T-helper 1 cell treated with Interleukin-12 subunit alpha and Interleukin-12 subunit beta and Interleukin-4 antibody, amounts not matched to agents 30 μg/mL and 1 μg/mL, for 36 hours (primary cell): ENCODE measurements at regions not wholly inside any gene's neighbourhood (a gene's known extent, or its start where the extent isn't known, plus 50 kb on each side); places are given as distances from the start of the nearest gene placed in this dataset.

Experiments used
- H3K27ac Mint-ChIP-seq: one replicate; pipeline ENCODE4 v1.8.0; 2021; ENCODE audit warnings: mild to moderate bottlenecking, mixed read lengths
- H3K27me3 Mint-ChIP-seq: one replicate; pipeline ENCODE4 v1.8.0; 2021; ENCODE audit warnings: low read depth, mixed read lengths
- H3K36me3 Mint-ChIP-seq: one replicate; pipeline ENCODE4 v1.8.0; 2021; ENCODE audit warnings: low read depth, mixed read lengths
- H3K4me1 Mint-ChIP-seq: one replicate; pipeline ENCODE4 v1.8.0; 2021; ENCODE audit warnings: low read depth, mixed read lengths
- H3K4me3 Mint-ChIP-seq: one replicate; pipeline ENCODE4 v1.8.0; 2021; ENCODE audit warnings: mild to moderate bottlenecking, moderate library complexity, mixed read lengths
- H3K9me3 Mint-ChIP-seq: one replicate; pipeline ENCODE4 v1.8.0; 2021; ENCODE audit warnings: mixed read lengths

- no peaks in the 10 kb centered on the region for H3K36me3 Mint-ChIP-seq
- peaks cover 3% of the 10 kb centered on the region for H3K4me1 Mint-ChIP-seq
- no peak overlapping the region for H3K4me3 Mint-ChIP-seq
- no peaks in the 10 kb centered on the region for H3K27me3 Mint-ChIP-seq
- no peaks in the 10 kb centered on the region for H3K9me3 Mint-ChIP-seq
- H3K27ac Mint-ChIP-seq, result no peak overlapping the region
Measured at GRCh38 chr6:6889601-6890000, 218.2 kb upstream of the RREB1 start.

GRCh38 chr6:6890400-6890858 is 217.3 kb upstream of the RREB1 start:
- no peaks in the 10 kb centered on the region for H3K27me3 Mint-ChIP-seq
- H3K4me1 Mint-ChIP-seq, result peaks cover 3% of the 10 kb centered on the region
- H3K36me3 Mint-ChIP-seq, result no peaks in the 10 kb centered on the region
- no peak overlapping the region for H3K27ac Mint-ChIP-seq
- no peaks in the 10 kb centered on the region for H3K9me3 Mint-ChIP-seq
- H3K4me3 Mint-ChIP-seq, result no peak overlapping the region

- Mint-ChIP-seq H3K4me3 (no peak overlapping the region), H3K9me3 (no peaks in the 10 kb centered on the region), H3K36me3 (no peaks in the 10 kb centered on the region), H3K27me3 (peaks cover 5% of the 10 kb centered on the region), H3K27ac (no peak overlapping the region), H3K4me1 (peaks cover 3% of the 10 kb centered on the region)
Measured at GRCh38 chr6:6891125-6891721, 216.5 kb upstream of the RREB1 start.

GRCh38 chr6:6891949-6892461 is 215.8 kb upstream of the RREB1 start:
- Mint-ChIP-seq H3K4me3 (no peak overlapping the region), H3K36me3 (no peaks in the 10 kb centered on the region), H3K9me3 (no peaks in the 10 kb centered on the region), H3K4me1 (peaks cover 3% of the 10 kb centered on the region), H3K27me3 (peaks cover 11% of the 10 kb centered on the region), H3K27ac (no peak overlapping the region)

- Mint-ChIP-seq H3K36me3 (no peaks in the 10 kb centered on the region), H3K9me3 (no peaks in the 10 kb centered on the region), H3K4me3 (no peak overlapping the region), H3K27me3 (peaks cover 13% of the 10 kb centered on the region), H3K4me1 (peaks cover 3% of the 10 kb centered on the region), H3K27ac (no peak overlapping the region)
Measured at GRCh38 chr6:6892744-6893583, 214.8 kb upstream of the RREB1 start.

GRCh38 chr6:6893701-6894100 is 214.1 kb upstream of the RREB1 start:
- H3K27ac Mint-ChIP-seq, result no peak overlapping the region
- peaks cover 3% of the 10 kb centered on the region for H3K4me1 Mint-ChIP-seq
- no peaks in the 10 kb centered on the region for H3K36me3 Mint-ChIP-seq
- H3K27me3 Mint-ChIP-seq, result peaks cover 19% of the 10 kb centered on the region
- H3K4me3 Mint-ChIP-seq, result no peak overlapping the region
- H3K9me3 Mint-ChIP-seq, result no peaks in the 10 kb centered on the region

GRCh38 chr6:6895929-6896328 is 211.8 kb upstream of the RREB1 start:
- Mint-ChIP-seq H3K36me3 (no peaks in the 10 kb centered on the region), H3K27ac (no peak overlapping the region), H3K9me3 (no peaks in the 10 kb centered on the region), H3K4me3 (no peak overlapping the region), H3K27me3 (peaks cover 27% of the 10 kb centered on the region), H3K4me1 (peaks cover 3% of the 10 kb centered on the region)

GRCh38 chr6:6897140-6897539 is 210.6 kb upstream of the RREB1 start:
- Mint-ChIP-seq H3K27ac (no peak overlapping the region), H3K4me1 (no peaks in the 10 kb centered on the region), H3K36me3 (no peaks in the 10 kb centered on the region), H3K4me3 (no peak overlapping the region), H3K9me3 (no peaks in the 10 kb centered on the region), H3K27me3 (peaks cover 27% of the 10 kb centered on the region)

- no peaks in the 10 kb centered on the region for H3K4me1 Mint-ChIP-seq
- H3K36me3 Mint-ChIP-seq, result no peaks in the 10 kb centered on the region
- no peak overlapping the region for H3K27ac Mint-ChIP-seq
- no peak overlapping the region for H3K4me3 Mint-ChIP-seq
- H3K27me3 Mint-ChIP-seq, result peaks cover 44% of the 10 kb centered on the region
- H3K9me3 Mint-ChIP-seq, result no peaks in the 10 kb centered on the region
Measured at GRCh38 chr6:6900569-6901204, 207.1 kb upstream of the RREB1 start.

GRCh38 chr6:6901205-6901719 is 206.5 kb upstream of the RREB1 start:
- no peaks in the 10 kb centered on the region for H3K36me3 Mint-ChIP-seq
- no peaks in the 10 kb centered on the region for H3K9me3 Mint-ChIP-seq
- H3K4me3 Mint-ChIP-seq, result no peak overlapping the region
- H3K27ac Mint-ChIP-seq, result no peak overlapping the region
- peaks cover 43% of the 10 kb centered on the region for H3K27me3 Mint-ChIP-seq
- no peaks in the 10 kb centered on the region for H3K4me1 Mint-ChIP-seq

GRCh38 chr6:6901945-6902344 is 205.8 kb upstream of the RREB1 start:
- Mint-ChIP-seq H3K9me3 (no peaks in the 10 kb centered on the region), H3K4me1 (no peaks in the 10 kb centered on the region), H3K4me3 (no peak overlapping the region), H3K27ac (no peak overlapping the region), H3K36me3 (no peaks in the 10 kb centered on the region), H3K27me3 (peaks cover 44% of the 10 kb centered on the region)

GRCh38 chr6:6905961-6906518 is 201.7 kb upstream of the RREB1 start:
- Mint-ChIP-seq H3K4me3 (no peak overlapping the region), H3K27me3 (peaks cover 39% of the 10 kb centered on the region), H3K27ac (no peak overlapping the region), H3K9me3 (no peaks in the 10 kb centered on the region), H3K36me3 (no peaks in the 10 kb centered on the region), H3K4me1 (no peaks in the 10 kb centered on the region)

- H3K4me3 Mint-ChIP-seq, result no peak overlapping the region
- no peaks in the 10 kb centered on the region for H3K9me3 Mint-ChIP-seq
- H3K36me3 Mint-ChIP-seq, result no peaks in the 10 kb centered on the region
- no peaks in the 10 kb centered on the region for H3K4me1 Mint-ChIP-seq
- H3K27ac Mint-ChIP-seq, result no peak overlapping the region
- peaks cover 41% of the 10 kb centered on the region for H3K27me3 Mint-ChIP-seq
Measured at GRCh38 chr6:6906570-6907213, 201.1 kb upstream of the RREB1 start.

- no peaks in the 10 kb centered on the region for H3K9me3 Mint-ChIP-seq
- H3K4me1 Mint-ChIP-seq, result no peaks in the 10 kb centered on the region
- H3K4me3 Mint-ChIP-seq, result no peak overlapping the region
Measured at GRCh38 chr6:6907286-6907685, 200.5 kb upstream of the RREB1 start.

More at GRCh38 chr6:6907286-6907685, 200.5 kb upstream of the RREB1 start:
- H3K36me3 Mint-ChIP-seq, result no peaks in the 10 kb centered on the region
- no peak overlapping the region for H3K27ac Mint-ChIP-seq
- H3K27me3 Mint-ChIP-seq, result peaks cover 47% of the 10 kb centered on the region
